ENCODE measurements at regions not wholly inside any gene's neighbourhood (a gene's known extent, or its start where the extent isn't known, plus 50 kb on each side); places are given as distances from the start of the nearest gene placed in this dataset.

DNA sequence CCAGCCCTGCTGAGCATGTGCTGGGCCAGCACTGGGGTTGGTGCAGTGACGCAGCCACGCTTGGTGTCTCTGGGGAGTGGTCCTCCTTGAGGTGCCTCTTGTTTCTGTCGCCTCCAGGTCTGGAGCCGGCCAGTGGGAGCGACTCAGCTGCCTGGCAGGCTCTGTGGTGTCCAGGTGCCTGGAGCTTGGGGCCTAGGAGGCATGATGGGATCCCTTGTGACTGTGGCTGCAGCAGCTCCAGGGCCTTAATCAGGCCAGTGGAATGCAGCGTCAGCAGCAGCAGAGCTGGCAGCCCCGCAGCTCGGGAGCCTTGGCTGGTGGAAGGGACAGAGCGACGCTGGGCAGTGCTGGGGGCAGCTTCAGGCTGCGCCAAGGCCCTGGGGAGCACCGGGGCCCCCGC, 74.7 kb upstream of the CIBAR2 start:
- CTCF ChIA-PET (ENCODE audit: low intra/inter-chr PET ratio, low total read pairs): no interaction called here
- H3K9ac ChIP-seq (ENCODE audit: insufficient read depth, low read depth, low read length): no peak overlapping the region
- no peaks in the 10 kb centered on the region for H3K79me2 ChIP-seq (ENCODE audit: insufficient read depth, low read length)
- H3K27me3 ChIP-seq (ENCODE audit: control insufficient read depth in 1 of 2, insufficient read depth in 2 of 2, low read length in 2 of 2): no peaks in the 10 kb centered on the region
- peaks cover 13% of the 10 kb centered on the region; the same call in 1 of the 2 replicates for H3K9me3 ChIP-seq (ENCODE audit: low read length)
- H3K4me3 ChIP-seq (replicated peaks in 1 of 3; ENCODE audit: insufficient read depth in 1 of 3, low read depth in 2 of 3, low read length in 3 of 3): no peak overlapping the region
- ATAC-seq (peak; percentile 12; the same call in 2 of the 3 replicates), FAIRE-seq (no peak), DNase-seq (ENCODE audit: low spot score) (no peak)
- WGBS (ENCODE audit: low lambda C conversion rate): 88% methylated on average over 11 of the region's 13 CpGs
- intact Hi-C loops (cut with micrococcal nuclease; ENCODE audit: unreplicated experiment): no loop called here
- no peaks in the 10 kb centered on the region for H4K20me1 ChIP-seq (ENCODE audit: insufficient read depth, low read length)
- H3K4me1 ChIP-seq (ENCODE audit: insufficient read depth, low read length): peaks cover 12% of the 10 kb centered on the region
- in situ Hi-C loops (cut with HindIII; ENCODE audit: extremely low pct_ligation_motif_present, low pct_unique_long_range_greater_than_20kb): no loop called here
- POLR2A ChIA-PET: no interaction called here
- peaks cover 0 to 12% of the 10 kb centered on the region in 2 experiments; a peak in 1 of 5 replicates for H3K36me3 ChIP-seq (replicated peaks in 1 of 2; ENCODE audit: control insufficient read depth in 1 of 2, insufficient read depth in 2 of 2, low read length in 2 of 2)
- H3K27ac ChIP-seq (ENCODE audit: extremely low read length, insufficient read depth, low read length): no peak overlapping the region
- no TSS peak for BruUV-seq (replicated peaks)
- H2AFZ ChIP-seq (ENCODE audit: low read length): no peak overlapping the region
- H3K4me2 ChIP-seq (ENCODE audit: low read depth, low read length): no peak overlapping the region
- TF ChIP-seq EED (CRISPR knock-in tag; IDR thresholded peaks at IDR 0.05) (no peak), ZFP36L2 (CRISPR knock-in tag; IDR thresholded peaks at IDR 0.05) (no peak), ZNF724P (CRISPR knock-in tag; IDR thresholded peaks at IDR 0.05; ENCODE audit: borderline replicate concordance) (no peak), ZBTB3 (CRISPR knock-in tag; IDR thresholded peaks at IDR 0.05; ENCODE audit: borderline replicate concordance, low read depth) (no peak), ZNF747 (CRISPR knock-in tag; IDR thresholded peaks at IDR 0.05; ENCODE audit: borderline replicate concordance) (no peak)

DNA sequence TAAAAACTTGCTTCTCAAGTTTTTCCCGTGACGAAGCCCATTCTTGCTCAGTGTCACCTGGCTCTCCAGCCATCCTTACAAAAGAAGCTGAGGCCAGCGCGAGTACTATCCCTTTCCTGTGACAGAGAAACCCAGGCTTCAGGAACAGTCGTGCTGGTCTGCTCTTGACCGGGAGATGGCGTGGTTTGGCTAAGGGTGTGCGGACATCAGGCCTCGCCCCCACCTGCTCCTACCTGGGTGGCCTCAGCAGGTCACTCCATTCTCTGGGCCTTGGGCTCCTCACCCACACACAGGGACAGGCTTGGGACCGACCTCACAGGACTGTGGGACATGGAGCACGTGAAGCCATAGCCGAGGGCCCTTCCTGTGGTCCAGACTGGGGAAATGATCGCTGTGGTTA, 75.2 kb upstream of the CIBAR2 start:
- no peak overlapping the region for H3K27ac ChIP-seq (ENCODE audit: extremely low read length, insufficient read depth, low read length)
- H3K9ac ChIP-seq (ENCODE audit: insufficient read depth, low read depth, low read length): no peak overlapping the region
- ChIA-PET POLR2A (no interaction called here), CTCF (ENCODE audit: low intra/inter-chr PET ratio, low total read pairs) (no interaction called here)
- H2AFZ ChIP-seq (ENCODE audit: low read length): no peak overlapping the region
- peaks cover 8% of the 10 kb centered on the region for H3K4me1 ChIP-seq (ENCODE audit: insufficient read depth, low read length)
- peak; percentile 62 for ATAC-seq
- TF ChIP-seq, protein P1, sequence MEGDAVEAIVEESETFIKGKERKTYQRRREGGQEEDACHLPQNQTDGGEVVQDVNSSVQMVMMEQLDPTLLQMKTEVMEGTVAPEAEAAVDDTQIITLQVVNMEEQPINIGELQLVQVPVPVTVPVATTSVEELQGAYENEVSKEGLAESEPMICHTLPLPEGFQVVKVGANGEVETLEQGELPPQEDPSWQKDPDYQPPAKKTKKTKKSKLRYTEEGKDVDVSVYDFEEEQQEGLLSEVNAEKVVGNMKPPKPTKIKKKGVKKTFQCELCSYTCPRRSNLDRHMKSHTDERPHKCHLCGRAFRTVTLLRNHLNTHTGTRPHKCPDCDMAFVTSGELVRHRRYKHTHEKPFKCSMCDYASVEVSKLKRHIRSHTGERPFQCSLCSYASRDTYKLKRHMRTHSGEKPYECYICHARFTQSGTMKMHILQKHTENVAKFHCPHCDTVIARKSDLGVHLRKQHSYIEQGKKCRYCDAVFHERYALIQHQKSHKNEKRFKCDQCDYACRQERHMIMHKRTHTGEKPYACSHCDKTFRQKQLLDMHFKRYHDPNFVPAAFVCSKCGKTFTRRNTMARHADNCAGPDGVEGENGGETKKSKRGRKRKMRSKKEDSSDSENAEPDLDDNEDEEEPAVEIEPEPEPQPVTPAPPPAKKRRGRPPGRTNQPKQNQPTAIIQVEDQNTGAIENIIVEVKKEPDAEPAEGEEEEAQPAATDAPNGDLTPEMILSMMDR (CRISPR knock-in tag; IDR thresholded peaks at IDR 0.05): peak; percentile 63
- TF ChIP-seq KDM3A (CRISPR knock-in tag; IDR thresholded peaks at IDR 0.05; ENCODE audit: low read depth) (no peak), FOXC1 (CRISPR knock-in tag; IDR thresholded peaks at IDR 0.05; ENCODE audit: borderline replicate concordance) (peak; percentile 62; the same call in 1 of the 2 replicates), STAG1 (CRISPR knock-in tag; IDR thresholded peaks at IDR 0.05) (peak; percentile 45), MAFK (conservative IDR thresholded peaks at IDR 0.05 in 1 of 2, IDR thresholded peaks at IDR 0.05 in 1 of 2; ENCODE audit: low read length in 2 of 2) (no peak), NR2F2 (IDR thresholded peaks at IDR 0.05; ENCODE audit: borderline replicate concordance, low read depth) (no peak), PHB2 (IDR thresholded peaks at IDR 0.05; ENCODE audit: partially characterized antibody) (no peak), RAD21 (CRISPR knock-in tag; IDR thresholded peaks at IDR 0.05) (peak; percentile 32; the same call in 1 of the 2 replicates)
- TF ChIP-seq, protein P2, sequence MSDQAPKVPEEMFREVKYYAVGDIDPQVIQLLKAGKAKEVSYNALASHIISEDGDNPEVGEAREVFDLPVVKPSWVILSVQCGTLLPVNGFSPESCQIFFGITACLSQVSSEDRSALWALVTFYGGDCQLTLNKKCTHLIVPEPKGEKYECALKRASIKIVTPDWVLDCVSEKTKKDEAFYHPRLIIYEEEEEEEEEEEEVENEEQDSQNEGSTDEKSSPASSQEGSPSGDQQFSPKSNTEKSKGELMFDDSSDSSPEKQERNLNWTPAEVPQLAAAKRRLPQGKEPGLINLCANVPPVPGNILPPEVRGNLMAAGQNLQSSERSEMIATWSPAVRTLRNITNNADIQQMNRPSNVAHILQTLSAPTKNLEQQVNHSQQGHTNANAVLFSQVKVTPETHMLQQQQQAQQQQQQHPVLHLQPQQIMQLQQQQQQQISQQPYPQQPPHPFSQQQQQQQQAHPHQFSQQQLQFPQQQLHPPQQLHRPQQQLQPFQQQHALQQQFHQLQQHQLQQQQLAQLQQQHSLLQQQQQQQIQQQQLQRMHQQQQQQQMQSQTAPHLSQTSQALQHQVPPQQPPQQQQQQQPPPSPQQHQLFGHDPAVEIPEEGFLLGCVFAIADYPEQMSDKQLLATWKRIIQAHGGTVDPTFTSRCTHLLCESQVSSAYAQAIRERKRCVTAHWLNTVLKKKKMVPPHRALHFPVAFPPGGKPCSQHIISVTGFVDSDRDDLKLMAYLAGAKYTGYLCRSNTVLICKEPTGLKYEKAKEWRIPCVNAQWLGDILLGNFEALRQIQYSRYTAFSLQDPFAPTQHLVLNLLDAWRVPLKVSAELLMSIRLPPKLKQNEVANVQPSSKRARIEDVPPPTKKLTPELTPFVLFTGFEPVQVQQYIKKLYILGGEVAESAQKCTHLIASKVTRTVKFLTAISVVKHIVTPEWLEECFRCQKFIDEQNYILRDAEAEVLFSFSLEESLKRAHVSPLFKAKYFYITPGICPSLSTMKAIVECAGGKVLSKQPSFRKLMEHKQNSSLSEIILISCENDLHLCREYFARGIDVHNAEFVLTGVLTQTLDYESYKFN (CRISPR knock-in tag; conservative IDR thresholded peaks at IDR 0.05): no peak
- in situ Hi-C loops (cut with HindIII; ENCODE audit: extremely low pct_ligation_motif_present, low pct_unique_long_range_greater_than_20kb) (no loop called here), intact Hi-C loops (cut with micrococcal nuclease; ENCODE audit: unreplicated experiment) (no loop called here)
- H4K20me1 ChIP-seq (ENCODE audit: insufficient read depth, low read length): no peaks in the 10 kb centered on the region
- H3K36me3 ChIP-seq (replicated peaks in 1 of 2; ENCODE audit: control insufficient read depth in 1 of 2, insufficient read depth in 2 of 2, low read length in 2 of 2): peaks cover 0 to 12% of the 10 kb centered on the region in 2 experiments; a peak in 1 of 5 replicates
- H3K9me3 ChIP-seq (ENCODE audit: low read length): peaks cover 13% of the 10 kb centered on the region; the same call in 1 of the 2 replicates
- H3K27me3 ChIP-seq (ENCODE audit: control insufficient read depth in 1 of 2, insufficient read depth in 2 of 2, low read length in 2 of 2): no peaks in the 10 kb centered on the region
- BruUV-seq (replicated peaks): no TSS peak
- WGBS (ENCODE audit: low lambda C conversion rate): 86% methylated on average over 13 of the region's 13 CpGs
- no peaks in the 10 kb centered on the region for H3K79me2 ChIP-seq (ENCODE audit: insufficient read depth, low read length)
- H3K4me3 ChIP-seq (replicated peaks in 1 of 3; ENCODE audit: insufficient read depth in 1 of 3, low read depth in 2 of 3, low read length in 3 of 3): no peak overlapping the region
- no peak for DNase-seq (ENCODE audit: low spot score)
- no peak overlapping the region for H3K4me2 ChIP-seq (ENCODE audit: low read depth, low read length)
- FAIRE-seq: no peak
